Brain microvascular endothelial cell (primary cell): ENCODE measurements at regions not wholly inside any gene's neighbourhood (a gene's known extent, or its start where the extent isn't known, plus 50 kb on each side); places are given as distances from the start of the nearest gene placed in this dataset.
"Not testable (repeated sequence)": the region's sequence is repeated elsewhere in the genome, so short reads cannot be mapped to it uniquely, and the experiment has no call there.

Experiments
- DNase-seq: peaks from one replicate; pipeline ENCODE4 v3.0.0-alpha.2; 2020
- H3K27ac ChIP-seq: fragments of 250-450 bp; sonication (Bioruptor Pico); 2 replicates; pipeline ENCODE4 v1.5.1; 2020; ENCODE audit warnings: mild to moderate bottlenecking, moderate library complexity
- H3K27me3 ChIP-seq: fragments of 250-450 bp; sonication (Bioruptor Pico); replicated peaks from 2 replicates; pipeline ENCODE4 v1.5.1; 2020; ENCODE audit warnings: mild to moderate bottlenecking
- H3K36me3 ChIP-seq: fragments of 250-450 bp; sonication (Bioruptor Pico); replicated peaks from 2 replicates; pipeline ENCODE4 v1.5.1; 2020; ENCODE audit warnings: mild to moderate bottlenecking
- H3K4me3 ChIP-seq: 2 replicates; pipeline ENCODE4 v1.5.1; 2011; ENCODE audit warnings: low read depth, mild to moderate bottlenecking, control low read depth, low read length, moderate library complexity
- in situ Hi-C: cut with HindIII; loops from 2 replicates; pipeline ENCODE4 v1.10.0; 2017; ENCODE audit warnings: low sequenced_read_pairs, low pct_ligation_motif_present
- TF ChIP-seq, protein P1 (sequence below): IDR thresholded peaks from 2 replicates; pipeline ENCODE4 v1.5.1; 2011; ENCODE audit warnings: low read depth, mild to moderate bottlenecking, moderate library complexity, low read length, control low read depth, inconsistent platforms; ENCODE audit errors: missing control alignments

DNA sequence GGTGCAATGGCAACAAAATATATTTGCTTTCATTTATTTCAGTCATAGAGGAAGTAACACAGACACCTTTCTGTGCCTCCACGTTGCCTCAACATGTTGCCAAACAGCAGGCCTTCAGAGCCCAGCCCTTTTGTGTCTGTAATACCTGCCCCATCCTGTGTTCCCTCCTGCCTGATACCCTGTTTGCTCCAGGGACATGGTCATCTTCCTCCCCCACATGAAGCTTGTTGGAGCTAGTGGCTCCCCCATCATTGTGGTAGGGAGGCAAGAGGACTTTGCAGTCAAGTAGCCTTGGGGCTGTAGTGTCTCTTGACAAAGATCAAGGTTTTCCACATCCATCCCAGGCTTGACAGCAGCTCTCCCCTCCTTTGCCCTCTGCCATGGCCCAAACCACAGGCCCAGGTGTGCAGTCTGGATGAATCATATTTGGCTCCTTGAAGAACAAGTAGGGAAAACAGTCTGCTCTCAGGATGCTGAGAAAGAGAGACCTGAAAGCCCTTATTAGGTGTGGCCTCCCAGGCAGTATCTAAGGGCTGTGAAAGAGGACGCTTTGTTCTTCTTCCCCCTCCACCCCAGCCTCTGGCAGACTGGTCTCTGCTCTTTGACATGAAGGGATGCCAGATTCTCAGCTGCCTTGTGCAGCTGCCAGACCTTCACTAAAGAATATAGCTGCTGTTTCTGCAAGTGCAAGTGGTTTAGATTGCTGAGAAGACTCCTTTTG, 329.0 kb downstream of the C12orf75 start:
- H3K27ac ChIP-seq: no peak overlapping the region
- no peaks in the 10 kb centered on the region for H3K27me3 ChIP-seq
- no peak overlapping the region for H3K4me3 ChIP-seq
- TF ChIP-seq, protein P1, sequence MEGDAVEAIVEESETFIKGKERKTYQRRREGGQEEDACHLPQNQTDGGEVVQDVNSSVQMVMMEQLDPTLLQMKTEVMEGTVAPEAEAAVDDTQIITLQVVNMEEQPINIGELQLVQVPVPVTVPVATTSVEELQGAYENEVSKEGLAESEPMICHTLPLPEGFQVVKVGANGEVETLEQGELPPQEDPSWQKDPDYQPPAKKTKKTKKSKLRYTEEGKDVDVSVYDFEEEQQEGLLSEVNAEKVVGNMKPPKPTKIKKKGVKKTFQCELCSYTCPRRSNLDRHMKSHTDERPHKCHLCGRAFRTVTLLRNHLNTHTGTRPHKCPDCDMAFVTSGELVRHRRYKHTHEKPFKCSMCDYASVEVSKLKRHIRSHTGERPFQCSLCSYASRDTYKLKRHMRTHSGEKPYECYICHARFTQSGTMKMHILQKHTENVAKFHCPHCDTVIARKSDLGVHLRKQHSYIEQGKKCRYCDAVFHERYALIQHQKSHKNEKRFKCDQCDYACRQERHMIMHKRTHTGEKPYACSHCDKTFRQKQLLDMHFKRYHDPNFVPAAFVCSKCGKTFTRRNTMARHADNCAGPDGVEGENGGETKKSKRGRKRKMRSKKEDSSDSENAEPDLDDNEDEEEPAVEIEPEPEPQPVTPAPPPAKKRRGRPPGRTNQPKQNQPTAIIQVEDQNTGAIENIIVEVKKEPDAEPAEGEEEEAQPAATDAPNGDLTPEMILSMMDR: no peak
- no peak for DNase-seq
- in situ Hi-C loops: no loop called here
- no peaks in the 10 kb centered on the region for H3K36me3 ChIP-seq

DNA sequence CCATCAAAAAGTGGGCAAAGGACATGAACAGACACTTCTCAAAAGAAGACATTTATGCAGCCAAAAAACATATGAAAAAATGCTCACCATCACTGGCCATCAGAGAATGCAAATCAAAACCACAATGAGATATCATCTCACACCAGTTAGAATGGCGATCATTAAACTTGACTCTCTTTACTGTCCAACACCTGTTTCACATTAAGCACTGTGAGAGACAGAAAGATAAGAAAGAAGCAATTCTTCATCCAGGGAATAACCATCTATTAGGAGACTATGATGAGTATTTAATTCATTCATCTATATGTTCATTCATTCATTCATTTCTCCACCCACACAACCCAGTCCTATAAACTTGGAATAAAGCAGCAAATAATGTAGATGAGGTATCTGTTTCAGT, 334.3 kb downstream of the C12orf75 start:
- DNase-seq, H3K27ac ChIP-seq, in situ Hi-C loops: not testable (repeated sequence)

DNA sequence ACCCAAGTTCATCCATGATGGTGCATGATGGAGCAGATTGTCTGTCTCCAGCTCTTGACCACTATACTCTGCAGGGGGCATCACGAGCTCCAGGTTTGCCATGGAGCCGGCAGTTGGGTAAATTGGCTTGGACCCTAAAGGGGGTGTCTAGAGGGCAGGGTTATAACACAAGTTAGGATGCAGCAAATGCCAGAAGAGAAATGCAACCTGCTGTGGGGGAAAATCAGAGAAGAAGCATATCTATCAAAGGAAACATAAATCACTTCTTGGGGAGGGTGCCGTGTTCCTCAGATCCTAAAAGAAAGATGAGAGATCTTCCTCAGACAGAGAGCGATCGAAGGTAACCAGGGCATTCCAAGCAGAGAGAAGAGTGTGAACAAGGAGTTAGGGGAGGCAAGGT, 334.9 kb downstream of the C12orf75 start:
- H3K4me3 ChIP-seq: no peak overlapping the region
- TF ChIP-seq, protein P1: no peak
- H3K36me3 ChIP-seq: no peaks in the 10 kb centered on the region
- H3K27ac ChIP-seq: no peak overlapping the region
- in situ Hi-C loops: no loop called here
- H3K27me3 ChIP-seq: no peaks in the 10 kb centered on the region
- no peak for DNase-seq

More for the DNA sequence above, 334.3 kb downstream of the C12orf75 start:
- H3K4me3 ChIP-seq, H3K27me3 ChIP-seq, H3K36me3 ChIP-seq: not testable (repeated sequence)

DNA sequence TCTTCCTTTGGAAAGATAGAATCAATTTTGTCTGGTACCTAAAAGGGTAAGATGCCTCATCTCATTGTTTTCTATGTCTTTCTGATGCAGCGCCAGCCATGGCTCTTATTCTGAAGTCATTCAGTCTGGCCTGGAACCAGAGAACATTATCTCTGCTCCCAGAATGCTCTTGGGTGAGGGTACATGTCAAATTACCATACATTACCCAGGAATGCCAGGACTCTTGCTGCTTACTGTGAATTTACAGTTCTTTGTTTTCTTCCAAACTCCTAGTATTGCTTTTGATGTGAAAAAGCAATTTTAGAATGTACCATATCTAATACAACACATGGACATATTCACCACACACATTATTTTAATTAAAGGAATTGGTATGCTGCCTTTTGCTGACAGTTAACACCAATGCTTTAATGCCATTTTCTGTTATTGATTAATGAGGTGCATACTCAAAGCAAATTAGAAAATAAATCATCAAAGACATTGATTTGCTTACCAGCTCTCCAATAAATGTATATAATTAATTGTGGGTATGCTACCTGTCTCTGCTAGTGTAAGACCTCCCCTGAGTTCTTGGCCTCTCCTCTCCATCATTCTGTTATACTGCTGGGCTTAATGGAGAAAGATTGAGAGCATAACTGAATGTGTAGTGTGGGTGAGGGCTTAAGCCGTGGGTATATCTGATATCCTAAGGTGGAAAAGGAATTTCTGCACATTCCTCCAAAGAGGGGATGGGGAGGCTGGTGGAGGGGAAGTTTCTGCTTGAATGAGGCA, 337.7 kb downstream of the C12orf75 start:
- TF ChIP-seq, protein P1: no peak
- Histone ChIP-seq H3K27ac (no peak overlapping the region), H3K4me3 (no peak overlapping the region), H3K36me3 (no peaks in the 10 kb centered on the region), H3K27me3 (no peaks in the 10 kb centered on the region)
- in situ Hi-C loops: no loop called here
- no peak for DNase-seq

DNA sequence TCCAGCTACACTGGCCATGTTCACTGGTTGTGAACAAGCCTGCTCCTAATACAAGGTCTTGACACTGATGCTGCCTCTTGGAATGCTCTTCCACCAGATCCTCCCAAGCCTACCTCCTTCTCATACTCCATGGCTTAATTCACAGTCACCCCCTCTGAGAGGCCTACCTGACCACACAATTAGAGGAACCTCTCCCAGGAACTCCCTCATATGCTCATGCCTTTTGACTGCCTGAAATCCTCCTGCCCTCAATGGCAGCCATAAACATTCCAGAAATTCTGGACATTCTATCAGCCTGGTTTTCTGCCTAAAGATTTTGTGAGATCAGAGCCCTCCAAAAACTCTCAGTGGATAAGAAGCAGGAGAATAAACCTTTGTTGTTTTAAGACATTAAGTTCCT, 340.2 kb downstream of the C12orf75 start:
- Histone ChIP-seq H3K27ac (no peak overlapping the region), H3K27me3 (no peaks in the 10 kb centered on the region), H3K4me3 (no peak overlapping the region), H3K36me3 (no peaks in the 10 kb centered on the region)
- DNase-seq: no peak
- TF ChIP-seq, protein P1: no peak
- in situ Hi-C loops: no loop called here

DNA sequence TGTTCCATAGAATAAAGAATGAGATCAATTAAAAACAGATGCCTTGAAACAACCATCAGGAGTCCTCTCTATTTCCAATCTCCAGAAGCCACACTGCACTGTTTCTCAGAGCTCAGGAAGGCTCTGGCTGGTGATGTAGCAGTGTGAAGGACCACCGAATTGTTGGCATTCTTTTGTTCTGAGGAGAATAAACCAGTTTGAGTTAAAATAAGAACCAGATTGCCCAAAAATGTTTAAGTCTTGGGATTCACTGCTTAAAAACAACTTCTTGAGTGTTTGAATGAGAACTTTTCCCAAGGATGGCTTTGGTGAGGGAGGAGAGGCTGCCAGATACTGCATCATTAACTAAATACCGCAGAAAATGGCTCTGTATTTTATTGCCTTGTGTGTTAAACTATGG, 341.2 kb downstream of the C12orf75 start:
- no peak for DNase-seq
- Histone ChIP-seq H3K27ac (no peak overlapping the region), H3K4me3 (no peak overlapping the region), H3K36me3 (no peaks in the 10 kb centered on the region), H3K27me3 (no peaks in the 10 kb centered on the region)
- TF ChIP-seq, protein P1: no peak
- in situ Hi-C loops: no loop called here
